K562 (cell line): ENCODE measurements at regions not wholly inside any gene's neighbourhood (a gene's known extent, or its start where the extent isn't known, plus 50 kb on each side); places are given as distances from the start of the nearest gene placed in this dataset.

ENCODE experiments used
- ATAC-seq: fragments of 200-7000 bp; cut with Tn5 transposase; 3 replicates; pipeline ENCODE4 v1.9.1; 2020; ENCODE audit warnings: moderate library complexity
- BruUV-seq: library from RNA; stranded (reverse); fragments of 400-500 nt; replicated peaks from 2 replicates; lab custom pipeline; 2021; lab: Mats Ljungman, UMichigan
- CTCF ChIA-PET: fragments of 300-600 bp; formaldehyde crosslinking; extraction: SDS; loops from one replicate; lab custom pipeline; 2021; ENCODE audit warnings: low intra/inter-chr PET ratio; lab: Yijun Ruan, JAX
- POLR2A ChIA-PET: fragments of 300-600, 350-650 bp; sonication (Branson Sonifier 250); formaldehyde crosslinking; extraction: SDS; loops from one replicate; lab custom pipeline; 2021; ENCODE audit warnings: antibody characterized with exemption, inconsistent platforms; lab: Yijun Ruan, JAX
- DNase-seq, 4 experiments: peaks; one replicate each; pipeline versions ENCODE4 v3.0.0 to v3.0.0-alpha.2; 2011 to 2018; ENCODE audit warnings: low spot score in 3 of 4, mixed read lengths in 3 of 4; ENCODE audit errors: extremely low read depth in 1 of 4
- FAIRE-seq: peaks from 2 replicates; lab custom pipeline; 2011; peaks lifted over from hg19 to GRCh38; lab: Jason Lieb, UNC
- H2AFZ ChIP-seq: 2 replicates; pipeline ENCODE4 v1.6.0; 2011; ENCODE audit warnings: low read depth, low read length, control low read depth, inconsistent platforms
- H3K27ac ChIP-seq: fragments of 200-600 bp; 3 replicates; pipeline ENCODE4 v1.8.0; 2011; ENCODE audit warnings: low read depth, mild to moderate bottlenecking, control low read depth, inconsistent platforms, low read length, moderate library complexity, mixed read lengths; ENCODE audit errors: extremely low read depth
- H3K27me3 ChIP-seq, 2 experiments: fragments of 300-600 bp in 1 of 2; 2 replicates in 1 of 2; 3 replicates in 1 of 2; pipeline versions ENCODE4 v1.6.0 to v1.8.0; 2011; ENCODE audit warnings: inconsistent platforms in 2 of 2, low read length in 2 of 2, mild to moderate bottlenecking in 1 of 2, mixed read lengths in 1 of 2, moderate library complexity in 1 of 2; ENCODE audit not compliant: control insufficient read depth in 2 of 2, insufficient read depth in 2 of 2
- H3K36me3 ChIP-seq: fragments of 300-600 bp; 3 replicates; pipeline ENCODE4 v1.8.0; 2011; ENCODE audit warnings: mild to moderate bottlenecking, low read length, inconsistent platforms; ENCODE audit not compliant: control insufficient read depth, insufficient read depth
- H3K4me1 ChIP-seq, 2 experiments: fragments of 200-600 bp in 1 of 2; replicated peaks in 1 of 2; 2 replicates in 1 of 2; 3 replicates in 1 of 2; pipeline versions ENCODE4 v1.5.1 to v1.8.0; 2011; ENCODE audit warnings: inconsistent platforms in 2 of 2, low read length in 2 of 2, mild to moderate bottlenecking in 1 of 2, mixed read lengths in 1 of 2, moderate library complexity in 1 of 2; ENCODE audit not compliant: control insufficient read depth in 2 of 2, insufficient read depth in 2 of 2
- H3K4me2 ChIP-seq: 2 replicates; pipeline ENCODE4 v1.6.1; 2011; ENCODE audit warnings: low read length, control low read depth, inconsistent platforms, mixed read lengths; ENCODE audit not compliant: insufficient read depth
- H3K4me3 ChIP-seq: fragments of 200-600 bp; sonication (generic), shearing (Covaris generic); 2 replicates; pipeline ENCODE4 v1.5.1; 2016; ENCODE audit warnings: control low read depth, inconsistent platforms
- H3K79me2 ChIP-seq: fragments of 200-600 bp; 3 replicates; pipeline ENCODE4 v1.8.0; 2011; ENCODE audit warnings: low read length, inconsistent platforms; ENCODE audit not compliant: control insufficient read depth, insufficient read depth
- H3K9ac ChIP-seq, 2 experiments: 2 replicates each; pipeline versions ENCODE4 v1.6.0 to v1.6.1; 2011; ENCODE audit warnings: low read depth in 2 of 2, low read length in 2 of 2, control low read depth in 1 of 2, inconsistent platforms in 1 of 2, mild to moderate bottlenecking in 1 of 2, mixed read lengths in 1 of 2; ENCODE audit not compliant: insufficient read depth in 1 of 2
- H3K9me1 ChIP-seq: one replicate; pipeline ENCODE4 v1.6.0; 2011; ENCODE audit warnings: inconsistent platforms, mild to moderate bottlenecking, low read length, moderate library complexity; ENCODE audit not compliant: control insufficient read depth, insufficient read depth
- H3K9me3 ChIP-seq: replicated peaks from 2 replicates; pipeline ENCODE4 v1.5.1; 2011; ENCODE audit warnings: low read depth, low read length, inconsistent platforms; ENCODE audit not compliant: control insufficient read depth, insufficient read depth
- H4K20me1 ChIP-seq: replicated peaks from 2 replicates; pipeline ENCODE4 v1.6.1; 2011; ENCODE audit warnings: low read length, inconsistent platforms, mixed read lengths; ENCODE audit not compliant: control insufficient read depth, insufficient read depth
- ILK ChIP-seq: fragments of 450-650 bp; IDR thresholded peaks from 2 replicates; pipeline ENCODE4 v1.6.1; 2016; ENCODE audit warnings: missing genetic modification characterization, low read depth, mild to moderate bottlenecking, missing compliant biosample characterization, moderate library complexity, borderline replicate concordance
- LCOR ChIP-seq: sonication (generic); formaldehyde crosslinking; IDR thresholded peaks from 2 replicates; pipeline ENCODE4 v1.8.0; 2022; ENCODE audit warnings: mild to moderate bottlenecking, missing genetic modification reagents
- MEIS2 ChIP-seq: fragments of 450-650 bp; IDR thresholded peaks from 2 replicates; pipeline ENCODE4 v1.6.1; 2014; ENCODE audit warnings: mild to moderate bottlenecking; ENCODE audit not compliant: partially characterized antibody
- NUFIP1 ChIP-seq: fragments of 450-650 bp; IDR thresholded peaks from 2 replicates; pipeline ENCODE4 v1.6.1; 2018; ENCODE audit not compliant: partially characterized antibody
- PRMT5 ChIP-seq: sonication (generic); formaldehyde crosslinking; IDR thresholded peaks from 2 replicates; pipeline ENCODE4 v1.5.0; 2020; ENCODE audit warnings: missing genetic modification reagents
- SMARCA4 ChIP-seq: fragments of 450-650 bp; IDR thresholded peaks from 2 replicates; pipeline ENCODE4 v1.6.1; 2016
- TCF7L2 ChIP-seq: fragments of 150-350 bp; IDR thresholded peaks from 2 replicates; pipeline ENCODE4 v1.6.1; 2016; ENCODE audit warnings: low read depth, mild to moderate bottlenecking, low read length, moderate library complexity
- TRIM24 ChIP-seq, 2 experiments: fragments of 450-650 bp; IDR thresholded peaks; 2 replicates each; pipeline ENCODE4 v1.6.1; 2016
- ZNF311 ChIP-seq: fragments of 250-450 bp; sonication (Bioruptor Pico); IDR thresholded peaks from 2 replicates; pipeline ENCODE4 v1.4.0; 2020; ENCODE audit warnings: mild to moderate bottlenecking, moderate library complexity
- ZNF354B ChIP-seq: fragments of 250-450 bp; sonication (Bioruptor Pico); IDR thresholded peaks from 2 replicates; pipeline ENCODE4 v1.4.0; 2020
- ZNF699 ChIP-seq: fragments of 250-450 bp; sonication (Bioruptor Pico); IDR thresholded peaks from 2 replicates; pipeline ENCODE4 v1.8.0; 2021; ENCODE audit warnings: mild to moderate bottlenecking, moderate library complexity; ENCODE audit not compliant: insufficient replicate concordance
- WGBS: fragments of 100-300 bp; shearing (Covaris generic); methylation state at CpG from one replicate; pipeline ENCODE4 v1.1.6; 2016; ENCODE audit warnings: low coverage, mixed read lengths; ENCODE audit not compliant: insufficient coverage; ENCODE audit errors: missing lambda C conversion rate; 5-methylcytosine and 5-hydroxymethylcytosine counted together
- in situ Hi-C: fragments of 300-500 bp; cut with MboI; formaldehyde crosslinking; loops from 4 replicates; pipeline ENCODE4 v1.15.0; 2018; ENCODE audit warnings: inconsistent platforms, mixed read lengths
- intact Hi-C: fragments of 100-400 bp; cut with micrococcal nuclease; formaldehyde crosslinking; loops from 2 replicates; pipeline ENCODE4 v1.14.2; 2022
- TF ChIP-seq, protein P1 (sequence below): sonication (generic); IDR thresholded peaks from 2 replicates; pipeline ENCODE4 v1.6.1; 2016
- TF ChIP-seq, protein P2 (sequence below): fragments of 250-450 bp; sonication (Bioruptor Pico); IDR thresholded peaks from 2 replicates; pipeline ENCODE4 v1.4.0; 2020

DNA sequence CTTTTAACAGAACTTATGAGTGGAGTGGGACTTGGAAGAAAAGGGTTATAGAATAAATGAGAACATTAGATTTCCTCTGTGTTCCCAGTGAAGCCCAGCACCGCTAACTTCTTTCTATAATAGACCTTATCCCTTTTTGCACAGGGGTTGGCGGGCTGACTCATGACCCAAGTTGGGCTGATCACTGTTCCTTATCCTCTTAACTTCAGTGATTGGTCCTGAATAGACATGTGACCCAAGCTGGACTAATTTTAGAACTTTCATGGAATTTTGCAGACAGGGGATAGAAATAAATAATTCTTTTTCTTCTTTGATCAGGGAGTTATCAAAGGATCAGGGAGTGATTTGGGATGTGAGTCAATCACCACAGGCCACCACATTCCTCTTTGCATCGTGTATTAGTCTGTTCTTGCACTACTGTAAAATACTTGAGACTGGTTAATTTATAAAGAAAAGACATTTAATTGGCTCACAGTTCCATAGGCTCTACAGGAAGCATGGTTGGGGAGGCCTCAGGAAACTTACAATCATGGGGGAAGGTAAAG is 75.9 kb downstream of the UCHL1 start:
- Histone ChIP-seq H3K4me3 (no peak overlapping the region), H3K27ac (no peak overlapping the region), H2AFZ (no peak overlapping the region), H3K36me3 (no peaks in the 10 kb centered on the region), H4K20me1 (no peaks in the 10 kb centered on the region), H3K9me1 (no peaks in the 10 kb centered on the region), H3K9me3 (no peaks in the 10 kb centered on the region), H3K4me1 (no peaks in the 10 kb centered on the region), H3K4me2 (no peak overlapping the region), H3K27me3 (no peaks in the 10 kb centered on the region), H3K79me2 (no peaks in the 10 kb centered on the region), H3K9ac (no peak overlapping the region)
- ATAC-seq (no peak), FAIRE-seq (no peak), DNase-seq (no peak)
- BruUV-seq: no TSS peak
- in situ Hi-C loops (no loop called here), intact Hi-C loops (no loop called here)
- WGBS: 2% methylated on average over 3 of the region's 3 CpGs
- CTCF ChIA-PET: interaction anchor here (0.6 kb wide), 1 partner anchor 310 kb away, joined by 3 read pairs; no protein-coding TSS in a partner anchor
- no peak for TF ChIP-seq TCF7L2
- no peak for TF ChIP-seq MEIS2
- no peak for TF ChIP-seq PRMT5 (CRISPR knock-in tag)
- no peak for TF ChIP-seq ILK (tag)
- no peak for TF ChIP-seq NUFIP1
- POLR2A ChIA-PET: no interaction called here

DNA sequence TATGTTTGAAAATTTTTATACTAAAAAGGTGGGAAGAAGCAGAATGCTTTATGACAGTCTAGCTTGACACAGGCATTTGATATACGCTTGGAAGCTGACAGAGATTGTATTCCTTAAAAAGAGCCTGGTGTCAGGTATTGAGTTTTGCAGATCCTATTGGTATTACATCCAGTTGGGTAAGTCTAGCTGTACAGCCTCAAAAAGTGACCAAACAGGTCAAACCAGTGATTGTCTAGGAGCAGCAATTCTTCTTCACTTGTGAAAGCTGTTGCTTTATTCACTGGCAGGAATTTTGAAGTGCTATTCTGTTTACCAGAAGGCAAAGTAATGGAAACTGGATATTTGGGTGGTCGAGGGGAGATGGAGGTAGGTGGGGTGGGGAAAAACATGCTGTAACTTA is 77.5 kb downstream of the UCHL1 start:
- intact Hi-C loops (no loop called here), in situ Hi-C loops (no loop called here)
- TF ChIP-seq TRIM24 (IDR thresholded peaks at IDR 0.05): no peak
- no peak for TF ChIP-seq ZNF354B
- TF ChIP-seq, protein P1, sequence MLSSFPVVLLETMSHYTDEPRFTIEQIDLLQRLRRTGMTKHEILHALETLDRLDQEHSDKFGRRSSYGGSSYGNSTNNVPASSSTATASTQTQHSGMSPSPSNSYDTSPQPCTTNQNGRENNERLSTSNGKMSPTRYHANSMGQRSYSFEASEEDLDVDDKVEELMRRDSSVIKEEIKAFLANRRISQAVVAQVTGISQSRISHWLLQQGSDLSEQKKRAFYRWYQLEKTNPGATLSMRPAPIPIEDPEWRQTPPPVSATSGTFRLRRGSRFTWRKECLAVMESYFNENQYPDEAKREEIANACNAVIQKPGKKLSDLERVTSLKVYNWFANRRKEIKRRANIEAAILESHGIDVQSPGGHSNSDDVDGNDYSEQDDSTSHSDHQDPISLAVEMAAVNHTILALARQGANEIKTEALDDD: no peak
- TF ChIP-seq ZNF699: no peak
- TF ChIP-seq ZNF311 (CRISPR knock-in tag): no peak
- no peak for TF ChIP-seq LCOR (CRISPR knock-in tag)
- TF ChIP-seq, protein P2, sequence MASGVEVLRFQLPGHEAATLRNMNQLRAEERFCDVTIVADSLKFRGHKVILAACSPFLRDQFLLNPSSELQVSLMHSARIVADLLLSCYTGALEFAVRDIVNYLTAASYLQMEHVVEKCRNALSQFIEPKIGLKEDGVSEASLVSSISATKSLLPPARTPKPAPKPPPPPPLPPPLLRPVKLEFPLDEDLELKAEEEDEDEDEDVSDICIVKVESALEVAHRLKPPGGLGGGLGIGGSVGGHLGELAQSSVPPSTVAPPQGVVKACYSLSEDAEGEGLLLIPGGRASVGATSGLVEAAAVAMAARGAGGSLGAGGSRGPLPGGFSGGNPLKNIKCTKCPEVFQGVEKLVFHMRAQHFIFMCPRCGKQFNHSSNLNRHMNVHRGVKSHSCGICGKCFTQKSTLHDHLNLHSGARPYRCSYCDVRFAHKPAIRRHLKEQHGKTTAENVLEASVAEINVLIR (CRISPR knock-in tag): no peak
- TF ChIP-seq SMARCA4: no peak
- no peak overlapping the region for H3K4me2 ChIP-seq
- H3K9me1 ChIP-seq: no peaks in the 10 kb centered on the region
- H3K9ac ChIP-seq: no peak overlapping the region
- no peaks in the 10 kb centered on the region for H4K20me1 ChIP-seq
- H3K27me3 ChIP-seq: no peaks in the 10 kb centered on the region
- no TSS peak for BruUV-seq
- ATAC-seq (no peak), FAIRE-seq (no peak), DNase-seq (no peak)
- no peak overlapping the region for H3K4me3 ChIP-seq
- H3K27ac ChIP-seq: no peak overlapping the region
- no peaks in the 10 kb centered on the region for H3K36me3 ChIP-seq
- CTCF ChIA-PET: no interaction called here
- H3K9me3 ChIP-seq: no peaks in the 10 kb centered on the region
- no peaks in the 10 kb centered on the region for H3K79me2 ChIP-seq
- no peaks in the 10 kb centered on the region for H3K4me1 ChIP-seq
- WGBS: 0% methylated on average over 2 of the region's 2 CpGs
- no peak overlapping the region for H2AFZ ChIP-seq
- POLR2A ChIA-PET: no interaction called here
